WTC11 (cell line): ENCODE measurements at regions not wholly inside any gene's neighbourhood (a gene's known extent, or its start where the extent isn't known, plus 50 kb on each side); places are given as distances from the start of the nearest gene placed in this dataset.

Source experiments
- CREB1 ChIP-seq: sonication (generic); formaldehyde crosslinking; IDR thresholded peaks from 2 replicates; pipeline ENCODE4 v1.8.0; 2023; ENCODE audit warnings: mild to moderate bottlenecking, missing genetic modification reagents
- TF ChIP-seq, protein P1 (sequence below): sonication (generic); formaldehyde crosslinking; IDR thresholded peaks from 2 replicates; pipeline ENCODE4 v1.8.0; 2022; ENCODE audit warnings: mild to moderate bottlenecking, missing genetic modification reagents
- TF ChIP-seq, protein P2 (sequence below): fragments of 200-600 bp; IDR thresholded peaks from 2 replicates; pipeline ENCODE4 v1.8.0; 2022; ENCODE audit warnings: antibody characterized with exemption

DNA sequence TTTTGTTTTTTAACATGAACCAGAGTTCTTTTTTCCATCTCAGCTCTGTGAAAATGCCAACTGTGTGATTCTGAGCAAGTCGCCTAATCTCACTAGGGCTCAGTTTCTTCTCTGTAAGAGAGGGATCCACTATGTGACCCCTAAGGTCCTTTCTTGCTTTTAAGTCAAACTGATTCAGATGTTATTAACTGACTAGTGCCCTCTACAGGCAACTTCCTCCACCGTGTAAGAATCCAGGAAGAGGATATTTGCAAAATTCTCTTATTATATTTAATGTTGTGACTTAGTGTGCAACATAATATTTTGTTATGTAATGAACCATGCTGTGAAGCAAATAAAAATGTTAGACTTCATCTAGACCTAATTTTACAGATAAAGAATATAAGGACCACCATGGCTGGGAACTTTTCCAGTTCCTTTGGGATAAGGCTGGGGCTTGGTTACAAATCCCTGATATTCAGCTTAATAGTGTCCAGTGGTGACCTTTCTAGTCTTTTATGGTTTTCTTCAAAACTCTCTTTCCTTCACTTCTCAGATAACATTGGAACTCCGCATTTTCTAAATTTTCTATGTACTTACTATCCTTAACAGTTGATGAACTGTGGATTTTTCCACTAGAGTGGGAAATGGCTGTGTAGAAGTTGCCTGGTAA, 244.7 kb downstream of the PIK3R1 start:
- TF ChIP-seq, protein P1, sequence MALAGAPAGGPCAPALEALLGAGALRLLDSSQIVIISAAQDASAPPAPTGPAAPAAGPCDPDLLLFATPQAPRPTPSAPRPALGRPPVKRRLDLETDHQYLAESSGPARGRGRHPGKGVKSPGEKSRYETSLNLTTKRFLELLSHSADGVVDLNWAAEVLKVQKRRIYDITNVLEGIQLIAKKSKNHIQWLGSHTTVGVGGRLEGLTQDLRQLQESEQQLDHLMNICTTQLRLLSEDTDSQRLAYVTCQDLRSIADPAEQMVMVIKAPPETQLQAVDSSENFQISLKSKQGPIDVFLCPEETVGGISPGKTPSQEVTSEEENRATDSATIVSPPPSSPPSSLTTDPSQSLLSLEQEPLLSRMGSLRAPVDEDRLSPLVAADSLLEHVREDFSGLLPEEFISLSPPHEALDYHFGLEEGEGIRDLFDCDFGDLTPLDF (CRISPR knock-in tag): no peak
- TF ChIP-seq, protein P2, sequence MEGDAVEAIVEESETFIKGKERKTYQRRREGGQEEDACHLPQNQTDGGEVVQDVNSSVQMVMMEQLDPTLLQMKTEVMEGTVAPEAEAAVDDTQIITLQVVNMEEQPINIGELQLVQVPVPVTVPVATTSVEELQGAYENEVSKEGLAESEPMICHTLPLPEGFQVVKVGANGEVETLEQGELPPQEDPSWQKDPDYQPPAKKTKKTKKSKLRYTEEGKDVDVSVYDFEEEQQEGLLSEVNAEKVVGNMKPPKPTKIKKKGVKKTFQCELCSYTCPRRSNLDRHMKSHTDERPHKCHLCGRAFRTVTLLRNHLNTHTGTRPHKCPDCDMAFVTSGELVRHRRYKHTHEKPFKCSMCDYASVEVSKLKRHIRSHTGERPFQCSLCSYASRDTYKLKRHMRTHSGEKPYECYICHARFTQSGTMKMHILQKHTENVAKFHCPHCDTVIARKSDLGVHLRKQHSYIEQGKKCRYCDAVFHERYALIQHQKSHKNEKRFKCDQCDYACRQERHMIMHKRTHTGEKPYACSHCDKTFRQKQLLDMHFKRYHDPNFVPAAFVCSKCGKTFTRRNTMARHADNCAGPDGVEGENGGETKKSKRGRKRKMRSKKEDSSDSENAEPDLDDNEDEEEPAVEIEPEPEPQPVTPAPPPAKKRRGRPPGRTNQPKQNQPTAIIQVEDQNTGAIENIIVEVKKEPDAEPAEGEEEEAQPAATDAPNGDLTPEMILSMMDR: peak; percentile 42
- TF ChIP-seq CREB1: no peak
